ENCODE measurements at regions not wholly inside any gene's neighbourhood (a gene's known extent, or its start where the extent isn't known, plus 50 kb on each side); places are given as distances from the start of the nearest gene placed in this dataset.

DNA sequence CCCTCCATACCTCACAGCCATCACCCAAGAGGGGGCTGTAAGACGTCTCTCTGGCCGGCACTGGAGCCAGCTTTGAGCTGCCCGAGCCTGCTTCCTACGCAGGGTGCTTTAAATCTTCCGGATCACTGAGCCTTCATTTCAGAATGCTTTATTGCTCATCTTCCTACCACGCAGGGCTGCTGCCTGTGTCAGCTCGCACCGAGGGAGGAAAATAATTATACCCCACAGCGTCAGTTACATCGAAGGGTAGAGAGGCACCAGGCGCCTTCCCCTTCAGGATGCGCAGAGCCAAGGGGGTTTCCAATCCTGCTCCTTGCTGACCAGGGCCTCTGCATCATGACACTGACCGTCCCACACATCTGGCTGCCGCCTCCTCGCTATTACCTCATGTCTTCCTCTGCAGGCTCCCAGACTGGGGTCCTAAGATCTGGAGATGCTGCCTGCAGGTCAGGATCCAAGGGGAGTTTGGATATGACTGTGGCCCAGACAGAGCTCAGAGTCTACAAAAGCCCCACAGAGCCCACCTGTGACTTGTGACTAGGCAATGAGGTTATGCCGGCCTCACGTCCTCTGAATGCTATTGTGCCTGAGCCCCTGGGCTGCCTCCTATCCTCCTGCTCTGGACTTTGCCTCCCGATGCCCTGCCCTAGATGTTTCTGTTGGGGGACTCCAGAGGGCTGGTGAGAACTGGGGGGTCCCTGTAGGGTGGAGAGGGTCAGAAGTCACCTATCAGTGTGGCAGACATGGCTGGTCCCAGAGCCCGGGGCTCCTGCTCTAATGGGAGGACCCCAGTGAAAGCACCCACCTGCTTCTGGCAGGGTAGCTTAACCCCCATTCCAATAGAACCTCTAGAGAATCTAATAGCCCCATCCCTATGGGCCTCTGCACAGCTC is 220.3 kb upstream of the RTL1 start:
- peak; percentile 41 for DNase-seq

- no peak for DNase-seq
These were observed 221.3 kb upstream of the RTL1 start for GRCh38 chr14:101124815-101125214.

DNA sequence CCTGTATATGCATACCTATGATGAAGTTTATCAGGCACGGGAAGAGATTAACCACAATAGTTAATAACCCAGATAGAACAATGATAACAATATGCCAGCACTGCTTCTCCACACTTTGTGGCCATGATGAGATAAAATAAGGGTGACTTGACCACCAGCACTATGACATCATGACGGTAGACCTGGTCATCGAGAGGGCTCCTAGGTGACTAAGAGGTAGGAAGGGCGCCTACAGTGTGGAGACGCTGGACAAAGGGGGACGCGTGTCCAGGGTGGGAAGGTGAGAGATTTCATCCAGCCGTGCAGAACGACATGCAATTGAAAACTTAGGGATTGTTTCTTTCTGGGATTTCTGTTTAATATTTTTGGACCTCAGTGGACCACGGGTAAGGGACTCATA is 221.8 kb upstream of the RTL1 start:
- DNase-seq: no peak

DNA sequence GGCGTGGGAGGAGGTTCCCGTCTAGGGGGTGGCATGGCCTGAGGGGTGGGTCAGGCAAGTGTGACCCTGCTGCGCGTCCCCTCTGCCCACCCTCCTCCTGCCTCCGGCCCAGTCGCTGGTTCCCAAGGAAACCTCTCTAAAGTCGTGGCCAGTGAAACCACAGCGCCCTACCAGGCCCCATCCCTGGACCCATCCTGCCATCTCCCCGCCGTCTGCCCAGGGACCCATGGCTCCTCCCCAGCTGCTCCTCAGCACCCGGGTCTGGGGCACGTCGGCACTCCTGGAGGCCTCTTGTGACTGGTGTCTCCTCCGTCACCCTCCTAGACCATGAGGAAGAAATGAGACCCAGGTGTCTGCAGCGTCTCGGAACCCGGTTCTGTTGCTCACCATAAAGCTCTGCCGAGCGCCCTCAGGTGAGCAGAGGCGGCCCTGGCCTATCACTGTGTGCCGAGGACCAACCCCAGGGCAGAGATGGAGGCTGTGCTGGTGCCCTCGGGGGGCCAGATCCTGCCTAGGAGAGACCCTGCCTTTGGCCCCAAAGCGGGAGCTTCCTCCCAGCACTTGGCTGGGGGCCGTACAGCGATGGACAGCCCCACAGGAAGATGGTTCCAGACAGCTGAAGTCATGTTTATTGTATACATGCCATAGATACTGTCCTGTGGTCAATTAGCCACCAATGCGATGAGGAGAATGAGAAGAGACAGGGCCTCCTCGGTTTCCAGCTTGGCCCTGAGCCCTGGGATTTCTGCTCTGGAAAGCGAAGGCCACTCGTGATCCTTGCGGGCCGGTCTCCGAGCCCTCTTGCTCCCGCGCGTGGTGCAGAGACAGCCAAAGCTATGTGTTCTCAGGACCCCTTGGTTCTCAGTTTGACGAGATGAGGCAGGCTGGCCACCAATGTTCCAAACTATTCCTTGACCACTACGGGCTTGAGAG is 222.5 kb upstream of the RTL1 start:
- DNase-seq: peak; percentile 38

DNA sequence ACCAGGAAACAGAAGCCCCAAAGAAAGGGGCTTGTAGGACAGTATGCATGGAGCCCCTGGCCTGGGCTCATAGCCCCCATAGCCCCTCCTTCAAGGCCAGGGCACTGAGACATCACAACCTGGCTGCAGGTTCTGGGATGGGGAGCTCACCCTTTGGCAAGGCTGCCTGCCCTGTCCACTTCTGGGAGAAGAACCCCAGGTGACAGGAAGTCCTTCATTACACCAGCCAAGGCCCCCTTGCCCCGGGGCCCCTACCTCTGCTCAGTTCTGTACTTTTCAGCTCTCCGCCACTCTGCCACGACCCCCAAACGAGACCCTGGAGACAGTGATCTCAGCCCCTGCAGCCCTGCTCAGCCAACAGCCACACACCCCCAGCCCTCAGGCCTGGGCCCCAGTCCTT is 223.2 kb upstream of the RTL1 start:
- no peak for DNase-seq

DNA sequence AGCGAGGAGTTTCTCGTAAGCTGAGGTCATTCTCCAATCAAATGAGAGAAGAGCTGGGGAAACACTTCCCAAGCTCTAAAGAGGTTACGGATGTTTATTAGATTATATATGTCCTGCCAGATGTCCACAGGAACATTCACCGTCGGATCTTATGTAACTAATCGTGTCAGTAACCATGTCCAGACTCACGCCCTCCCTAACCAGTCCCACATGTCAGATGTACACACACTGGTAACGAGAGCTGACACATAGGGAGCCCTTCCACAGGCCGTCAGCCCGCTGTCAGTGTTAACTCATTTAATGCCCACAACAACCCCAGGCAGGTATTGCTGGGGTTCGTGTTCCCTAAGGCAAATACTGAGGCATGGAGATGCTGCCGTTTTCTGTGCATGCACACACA is 223.7 kb upstream of the RTL1 start:
- DNase-seq: no peak

DNA sequence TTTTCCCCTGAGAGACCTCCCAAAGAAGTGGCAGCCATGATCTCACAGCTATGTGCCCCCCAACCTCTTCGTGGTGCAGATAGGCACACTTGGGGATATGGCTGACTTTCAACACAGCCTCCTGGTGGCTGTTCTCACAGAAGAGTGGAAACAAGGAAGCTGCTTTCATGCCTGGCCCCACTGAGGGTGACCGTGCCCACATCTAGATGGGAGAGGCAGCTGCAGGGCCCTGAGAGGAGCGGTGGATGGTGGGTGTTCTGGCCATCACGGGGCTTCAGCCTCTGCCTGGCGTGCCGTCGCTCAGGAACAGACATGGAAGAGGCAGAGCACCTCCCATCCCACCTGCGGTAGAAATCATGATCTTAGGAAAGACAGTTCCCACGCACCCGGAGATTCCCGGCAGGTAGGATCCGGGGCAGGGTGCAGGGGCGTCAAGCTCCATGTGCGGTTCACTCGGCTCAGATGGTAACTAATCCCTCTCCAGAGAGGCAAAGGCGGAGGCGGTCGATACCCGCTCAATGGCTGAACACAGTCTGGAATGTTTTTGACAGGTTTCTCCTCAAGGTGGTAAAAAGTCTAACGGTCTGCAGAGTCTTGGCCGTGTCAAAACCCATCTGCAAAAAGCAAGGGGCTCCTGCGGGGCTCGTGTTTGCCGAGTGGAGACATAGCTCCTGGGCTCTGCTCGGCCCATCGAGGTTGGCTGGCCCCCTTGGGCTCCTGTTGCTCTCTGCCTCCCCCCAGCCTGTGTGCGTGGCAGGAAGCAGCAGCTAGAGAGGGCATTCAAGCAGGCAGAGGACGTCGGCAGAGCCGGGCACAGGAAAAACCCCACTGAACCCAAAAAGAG is 225.2 kb upstream of the RTL1 start:
- DNase-seq: peak; percentile 37

GRCh38 chr14:101129521-101130167 is 226.1 kb upstream of the RTL1 start:
- no peak for DNase-seq

DNA sequence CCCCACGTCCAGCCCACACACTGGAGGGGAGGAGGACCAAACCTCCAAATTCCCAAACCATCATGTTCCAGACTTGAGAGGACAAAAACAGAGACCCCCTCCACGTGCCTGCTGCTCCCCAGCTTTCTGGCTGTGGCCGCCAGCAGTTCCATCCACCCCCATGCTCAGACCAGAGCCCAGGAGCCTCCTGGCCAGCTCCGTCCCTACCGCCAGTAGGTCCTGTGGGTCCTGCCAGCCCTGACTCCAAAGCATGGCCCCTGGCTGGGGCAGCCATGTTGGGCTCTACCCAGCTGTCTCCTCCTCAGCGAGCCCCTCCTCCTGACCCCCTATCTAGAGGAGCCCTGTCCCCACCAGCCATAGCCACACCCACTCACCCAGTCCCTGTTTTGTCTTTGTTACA is 227.3 kb upstream of the RTL1 start:
- peak; percentile 49 for DNase-seq

GRCh38 chr14:101131451-101131916 is 228.0 kb upstream of the RTL1 start:
- peak; percentile 54 for DNase-seq

- DNase-seq: peak; percentile 38
These were observed 228.6 kb upstream of the RTL1 start for GRCh38 chr14:101132051-101132571.

- DNase-seq: no peak
These were observed 229.1 kb upstream of the RTL1 start for GRCh38 chr14:101132588-101132987.

- no peak for DNase-seq
These were observed 229.5 kb upstream of the RTL1 start for GRCh38 chr14:101133068-101133467.

GRCh38 chr14:101134161-101134631 is 230.7 kb upstream of the RTL1 start:
- DNase-seq: no peak

GRCh38 chr14:101134851-101135433 is 231.4 kb upstream of the RTL1 start:
- peak; percentile 43 for DNase-seq

- DNase-seq: peak; percentile 40
These were observed 232.5 kb upstream of the RTL1 start for GRCh38 chr14:101135796-101136742.

- DNase-seq: peak; percentile 32
These were observed 233.7 kb upstream of the RTL1 start for GRCh38 chr14:101137234-101137633.

DNA sequence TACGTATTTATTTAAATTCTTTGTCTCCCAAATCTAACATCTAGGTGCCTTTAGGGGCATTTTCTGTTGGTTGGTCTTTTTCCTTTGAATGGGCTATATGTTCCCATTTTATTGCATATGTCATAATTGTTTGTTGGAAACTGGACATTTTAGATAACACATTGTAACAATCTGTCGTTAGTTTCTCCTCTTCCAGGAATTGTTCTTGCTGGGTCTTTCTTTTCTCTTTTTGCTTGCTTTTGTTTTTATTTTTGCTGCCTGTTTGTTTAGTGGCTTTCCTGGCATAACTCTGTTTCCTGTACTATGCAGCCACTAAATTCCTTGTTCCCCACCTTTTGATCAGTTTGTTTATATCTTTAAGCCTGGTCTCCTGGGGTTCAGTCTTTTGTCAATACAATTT is 244.3 kb upstream of the RTL1 start:
- no peak for DNase-seq

- peak; percentile 40 for DNase-seq
These were observed 246.6 kb upstream of the RTL1 start for GRCh38 chr14:101150039-101150610.
